Stomach (tissue), 8 donors: ENCODE measurements at regions not wholly inside any gene's neighbourhood (a gene's known extent, or its start where the extent isn't known, plus 50 kb on each side); places are given as distances from the start of the nearest gene placed in this dataset.
"Not testable (repeated sequence)": the region's sequence is repeated elsewhere in the genome, so short reads cannot be mapped to it uniquely, and the experiment has no call there.

Experiments
- DNase-seq, 2 donors: peaks; one replicate each; pipeline versions ENCODE4 v3.0.0 to v3.0.0-alpha.2; 2013 to 2019
- H3K27ac ChIP-seq, 5 donors: fragments of 200-600 bp in 4 of 5; sonication (generic) in 4 of 5; one replicate each; pipeline ENCODE4 v1.5.1; 2013 to 2019; ENCODE audit warnings: mild to moderate bottlenecking in 1 of 5, moderate library complexity in 1 of 5
- H3K27me3 ChIP-seq, 3 donors: fragments of 200-600 bp; sonication (generic); one replicate each; pipeline ENCODE4 v1.5.1; 2017 to 2019; ENCODE audit warnings: mixed run types in 1 of 3
- H3K36me3 ChIP-seq, 4 donors: fragments of 200-600 bp; sonication (generic); 1 replicate in 3 of 4; 2 replicates in 1 of 4; pipeline ENCODE4 v1.5.1; 2016 to 2019
- H3K4me1 ChIP-seq, 4 donors: fragments of 200-600 bp; sonication (generic); one replicate each; pipeline ENCODE4 v1.5.1; 2016 to 2019
- H3K4me3 ChIP-seq, 4 donors: fragments of 200-600 bp; sonication (generic) in 3 of 4; one replicate each; pipeline ENCODE4 v1.5.1; 2016 to 2019; ENCODE audit warnings: mild to moderate bottlenecking in 1 of 4
- H3K9me3 ChIP-seq, 4 donors: fragments of 200-600 bp; sonication (generic); one replicate each; pipeline ENCODE4 v1.5.1; 2016 to 2019
- EP300 ChIP-seq: sonication (generic); formaldehyde crosslinking; IDR thresholded peaks from one replicate; pipeline ENCODE4 v1.6.1; 2017; ENCODE audit warnings: antibody characterized with exemption
- POLR2A ChIP-seq, 4 donors: fragments of 450-650 bp; IDR thresholded peaks; one replicate each; pipeline ENCODE4 v1.6.1; 2016; ENCODE audit warnings: antibody characterized with exemption in 4 of 4, control low read depth in 2 of 4, mild to moderate bottlenecking in 1 of 4, moderate library complexity in 1 of 4
- POLR2AphosphoS5 ChIP-seq, 3 donors: sonication (generic); formaldehyde crosslinking; IDR thresholded peaks; one replicate each; pipeline ENCODE4 v1.6.1; 2016; ENCODE audit warnings: antibody characterized with exemption in 3 of 3
- WGBS, 5 donors: extraction: QIAGEN DNeasy Blood & Tissue Kit in 3 of 5; methylation state at CpG; one replicate each; pipeline versions ENCODE4 v1.1.5 to v1.1.7; 2013 to 2018; 5-methylcytosine and 5-hydroxymethylcytosine counted together
- intact Hi-C: fragments of 100-400 bp; cut with DNase I; formaldehyde crosslinking; loops from one replicate; pipeline ENCODE4 v1.15.1; 2023; ENCODE audit warnings: low total_unique reads
- TF ChIP-seq, protein P1 (sequence below), 7 experiments: fragments of 450-650 bp in 4 of 7; fragments of 200-600 bp in 3 of 7; sonication (generic) in 3 of 7; IDR thresholded peaks; one replicate each; pipeline ENCODE4 v1.5.1; 2016 to 2019; ENCODE audit warnings: antibody characterized with exemption in 7 of 7, control low read depth in 2 of 7, mild to moderate bottlenecking in 1 of 7
- donor health status: healthy with polysubstance abuse.
- donor health status: Bipolar disorder and iron deficiency.
- donor health status: healthy.

DNA sequence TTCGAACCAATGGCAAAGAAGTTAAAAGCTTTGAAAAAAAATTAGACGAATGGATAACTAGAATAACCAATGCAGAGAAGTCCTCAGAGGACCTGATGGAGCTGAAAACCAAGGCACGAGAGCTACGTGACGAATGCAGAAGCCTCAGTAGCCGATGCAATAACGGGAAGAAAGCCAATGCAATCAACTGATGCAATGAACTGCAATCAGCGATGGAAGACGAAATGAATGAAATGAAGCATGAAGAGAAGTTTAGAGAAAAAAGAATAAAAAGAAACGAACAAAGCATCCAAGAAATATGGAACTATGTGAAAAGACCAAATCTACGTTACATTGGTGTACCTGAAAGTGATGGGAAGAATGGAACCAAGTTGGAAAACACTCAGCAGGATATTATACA is 52.6 kb upstream of the MRPS30 start:
- intact Hi-C loops, H3K36me3 ChIP-seq, H3K4me1 ChIP-seq, H3K27ac ChIP-seq, H3K27me3 ChIP-seq, H3K4me3 ChIP-seq, DNase-seq, H3K9me3 ChIP-seq: not testable (repeated sequence)
- WGBS, 5 donors = 82 to 93% (median 89%) methylated on average over 11 of the region's 11 CpGs

DNA sequence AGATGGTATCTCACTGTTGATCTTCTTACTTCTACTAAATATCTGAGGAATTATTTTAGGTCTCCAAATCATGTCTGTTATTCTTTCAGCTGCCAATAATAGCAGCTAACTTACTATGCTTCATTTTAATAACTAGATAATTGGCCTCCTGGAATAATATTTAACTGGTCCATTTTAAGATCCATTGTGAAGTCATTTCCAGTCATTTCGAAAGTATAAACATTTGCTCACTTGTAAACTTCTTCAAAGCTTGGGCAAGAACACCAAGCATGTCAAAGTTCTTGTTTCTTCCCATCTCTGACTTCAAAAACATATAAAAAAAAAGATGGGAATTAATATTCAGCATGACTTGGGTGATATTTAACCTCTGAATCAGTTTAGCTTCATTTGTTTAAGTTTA is 61.4 kb upstream of the MRPS30 start:
- H3K9me3 ChIP-seq = no peaks in the 10 kb centered on the region
- WGBS, 5 donors = 52 to 69% (median 60%) methylated on average over 1 of the region's 1 CpG
- intact Hi-C loops = no loop called here

DNA sequence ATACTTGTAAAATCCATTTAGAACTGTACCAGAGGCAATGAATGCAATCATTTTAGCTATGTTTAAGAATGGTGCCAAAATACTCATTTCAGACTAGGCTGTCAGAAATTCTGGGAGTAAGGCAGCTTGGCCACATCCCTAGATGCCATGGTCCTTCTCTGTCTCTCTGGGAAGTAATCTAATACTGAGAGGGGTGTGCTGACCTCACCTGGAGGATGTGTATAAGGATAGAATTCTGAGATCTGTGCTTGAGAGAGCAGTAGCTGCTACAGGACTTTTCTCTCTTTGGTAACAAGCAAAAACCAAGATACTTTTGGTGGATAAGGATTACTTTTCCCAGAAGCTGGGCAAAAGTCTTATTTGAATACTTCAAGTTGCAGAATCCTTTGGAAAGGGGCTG is 68.1 kb upstream of the MRPS30 start:
- intact Hi-C loops = no loop called here
- DNase-seq = no peak
- H3K27ac ChIP-seq = no peak overlapping the region
- TF ChIP-seq, protein P1, sequence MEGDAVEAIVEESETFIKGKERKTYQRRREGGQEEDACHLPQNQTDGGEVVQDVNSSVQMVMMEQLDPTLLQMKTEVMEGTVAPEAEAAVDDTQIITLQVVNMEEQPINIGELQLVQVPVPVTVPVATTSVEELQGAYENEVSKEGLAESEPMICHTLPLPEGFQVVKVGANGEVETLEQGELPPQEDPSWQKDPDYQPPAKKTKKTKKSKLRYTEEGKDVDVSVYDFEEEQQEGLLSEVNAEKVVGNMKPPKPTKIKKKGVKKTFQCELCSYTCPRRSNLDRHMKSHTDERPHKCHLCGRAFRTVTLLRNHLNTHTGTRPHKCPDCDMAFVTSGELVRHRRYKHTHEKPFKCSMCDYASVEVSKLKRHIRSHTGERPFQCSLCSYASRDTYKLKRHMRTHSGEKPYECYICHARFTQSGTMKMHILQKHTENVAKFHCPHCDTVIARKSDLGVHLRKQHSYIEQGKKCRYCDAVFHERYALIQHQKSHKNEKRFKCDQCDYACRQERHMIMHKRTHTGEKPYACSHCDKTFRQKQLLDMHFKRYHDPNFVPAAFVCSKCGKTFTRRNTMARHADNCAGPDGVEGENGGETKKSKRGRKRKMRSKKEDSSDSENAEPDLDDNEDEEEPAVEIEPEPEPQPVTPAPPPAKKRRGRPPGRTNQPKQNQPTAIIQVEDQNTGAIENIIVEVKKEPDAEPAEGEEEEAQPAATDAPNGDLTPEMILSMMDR (IDR thresholded peaks at IDR 0.05) = no peak
- TF ChIP-seq EP300 (no peak), POLR2A (IDR thresholded peaks at IDR 0.05) (no peak)
- no peak overlapping the region for H3K4me3 ChIP-seq
- no peaks in the 10 kb centered on the region for H3K9me3 ChIP-seq
- no peaks in the 10 kb centered on the region for H3K36me3 ChIP-seq
- no peaks in the 10 kb centered on the region for H3K4me1 ChIP-seq
- no peaks in the 10 kb centered on the region for H3K27me3 ChIP-seq

More for the DNA sequence above, 61.4 kb upstream of the MRPS30 start:
- TF ChIP-seq POLR2AphosphoS5 (IDR thresholded peaks at IDR 0.05) (no peak), POLR2A (IDR thresholded peaks at IDR 0.05) (no peak), EP300 (no peak)
- TF ChIP-seq, protein P1 (IDR thresholded peaks at IDR 0.05) = no peak
- no peaks in the 10 kb centered on the region for H3K4me1 ChIP-seq
- H3K27me3 ChIP-seq = no peaks in the 10 kb centered on the region
- H3K4me3 ChIP-seq = no peak overlapping the region
- DNase-seq = no peak
- H3K36me3 ChIP-seq = no peaks in the 10 kb centered on the region
- H3K27ac ChIP-seq = no peak overlapping the region

DNA sequence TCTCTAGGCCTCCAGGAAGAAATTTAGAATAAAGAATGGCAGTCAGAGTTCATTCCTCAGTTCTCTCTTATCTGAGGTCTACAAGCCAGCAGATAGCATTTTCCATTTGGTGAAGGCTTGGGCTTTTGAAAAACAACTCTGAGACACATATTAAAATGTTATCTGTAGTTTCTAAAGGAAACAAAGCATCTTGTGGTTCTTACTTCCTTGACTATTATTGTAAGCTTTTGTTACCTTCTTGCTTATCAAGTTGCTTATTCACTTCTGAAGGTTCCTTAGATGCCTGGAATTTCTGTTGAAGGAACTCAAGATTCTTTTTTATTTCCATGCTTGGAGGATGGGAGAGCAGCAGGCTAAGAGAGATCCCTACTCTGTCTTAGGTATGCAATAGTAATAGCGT is 79.2 kb upstream of the MRPS30 start:
- TF ChIP-seq POLR2AphosphoS5 (IDR thresholded peaks at IDR 0.05) (no peak), EP300 (no peak), POLR2A (IDR thresholded peaks at IDR 0.05) (no peak)
- TF ChIP-seq, protein P1 (IDR thresholded peaks at IDR 0.05) = no peak
- Histone ChIP-seq H3K27ac (no peak overlapping the region), H3K9me3 (peaks cover 0 to 16% (median 4%) of the 10 kb centered on the region in 4 donors), H3K4me1 (no peaks in the 10 kb centered on the region), H3K36me3 (no peaks in the 10 kb centered on the region), H3K4me3 (no peak overlapping the region), H3K27me3 (no peaks in the 10 kb centered on the region)
- no peak for DNase-seq
- intact Hi-C loops = no loop called here
- 41 to 63% (median 50%) methylated on average over 1 of the region's 1 CpG for WGBS, 5 donors

DNA sequence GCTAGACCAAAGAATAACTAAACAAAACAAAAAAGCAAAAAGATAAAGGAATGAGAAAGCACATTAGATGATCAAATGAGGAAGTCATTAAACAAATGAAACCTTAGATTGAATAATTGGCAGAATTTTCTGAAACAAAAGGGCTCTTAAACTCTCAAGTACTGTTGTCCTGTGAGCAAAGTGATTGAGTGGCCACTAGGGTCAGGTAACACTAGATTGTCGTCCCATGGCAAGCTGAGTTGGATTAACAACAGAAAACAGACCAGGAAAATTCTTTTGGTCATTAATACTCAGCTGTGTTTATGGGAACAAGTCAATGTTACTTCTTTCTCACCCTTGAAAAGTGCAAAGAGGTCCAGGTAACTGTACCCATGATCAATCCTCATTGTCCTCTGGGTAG is 81.6 kb upstream of the MRPS30 start:
- Histone ChIP-seq H3K4me1 (no peaks in the 10 kb centered on the region), H3K9me3 (peaks cover 0 to 9% (median 4%) of the 10 kb centered on the region in 4 donors), H3K27ac (no peak overlapping the region), H3K36me3 (no peaks in the 10 kb centered on the region), H3K4me3 (no peak overlapping the region), H3K27me3 (no peaks in the 10 kb centered on the region)
- TF ChIP-seq, protein P1 (IDR thresholded peaks at IDR 0.05) = no peak
- TF ChIP-seq POLR2AphosphoS5 (IDR thresholded peaks at IDR 0.05) = no peak
- no peak for TF ChIP-seq POLR2A (IDR thresholded peaks at IDR 0.05)
- 35 to 61% (median 38%) methylated on average over 1 of the region's 1 CpG for WGBS, 5 donors
- intact Hi-C loops = no loop called here
- no peak for DNase-seq
